HepG2 (cell line): ENCODE measurements at regions not wholly inside any gene's neighbourhood (a gene's known extent, or its start where the extent isn't known, plus 50 kb on each side); places are given as distances from the start of the nearest gene placed in this dataset.

Experiments
- AFF4 ChIP-seq: sonication (generic); formaldehyde crosslinking; IDR thresholded peaks from 2 replicates; pipeline ENCODE4 v1.4.0; 2020; ENCODE audit warnings: missing genetic modification reagents
- BCL3 ChIP-seq: sonication (generic); formaldehyde crosslinking; IDR thresholded peaks from 2 replicates; pipeline ENCODE4 v1.5.1; 2020; ENCODE audit warnings: mild to moderate bottlenecking, missing genetic modification reagents, moderate library complexity
- CERS6 ChIP-seq: sonication (generic); formaldehyde crosslinking; IDR thresholded peaks from 2 replicates; pipeline ENCODE4 v1.5.0; 2020; ENCODE audit warnings: missing genetic modification reagents
- DR1 ChIP-seq: sonication (generic); formaldehyde crosslinking; IDR thresholded peaks from 2 replicates; pipeline ENCODE4 v1.8.0; 2021; ENCODE audit warnings: mild to moderate bottlenecking, missing genetic modification reagents, inconsistent platforms
- FLYWCH1 ChIP-seq: sonication (generic); formaldehyde crosslinking; IDR thresholded peaks from 2 replicates; pipeline ENCODE4 v1.8.1; 2023; ENCODE audit warnings: mild to moderate bottlenecking, missing genetic modification reagents
- HDAC2 ChIP-seq: sonication (generic); formaldehyde crosslinking; IDR thresholded peaks from 2 replicates; pipeline ENCODE4 v1.4.0; 2020; ENCODE audit warnings: missing genetic modification reagents
- KDM1A ChIP-seq: IDR thresholded peaks from 2 replicates; pipeline ENCODE4 v1.6.1; 2016; ENCODE audit warnings: missing compliant biosample characterization
- NFE2 ChIP-seq: sonication (generic); formaldehyde crosslinking; IDR thresholded peaks from 2 replicates; pipeline ENCODE4 v1.4.0; 2020; ENCODE audit warnings: missing genetic modification reagents
- PITX1 ChIP-seq: sonication (generic); formaldehyde crosslinking; IDR thresholded peaks from 2 replicates; pipeline ENCODE4 v1.5.1; 2020; ENCODE audit warnings: mild to moderate bottlenecking, missing genetic modification reagents
- PRDM10 ChIP-seq: sonication (generic); formaldehyde crosslinking; IDR thresholded peaks from 2 replicates; pipeline ENCODE4 v1.4.0; 2020; ENCODE audit warnings: low read depth, missing genetic modification reagents
- RARG ChIP-seq: sonication (generic); formaldehyde crosslinking; IDR thresholded peaks from 2 replicates; pipeline ENCODE4 v1.4.0; 2020; ENCODE audit warnings: low read depth, mild to moderate bottlenecking, missing genetic modification reagents
- ZBTB49 ChIP-seq: sonication (generic); formaldehyde crosslinking; IDR thresholded peaks from 2 replicates; pipeline ENCODE4 v1.4.0; 2020; ENCODE audit warnings: missing genetic modification reagents, borderline replicate concordance
- ZFP82 ChIP-seq: sonication (generic); formaldehyde crosslinking; IDR thresholded peaks from 2 replicates; pipeline ENCODE4 v1.5.1; 2020; ENCODE audit warnings: mild to moderate bottlenecking, missing genetic modification reagents, borderline replicate concordance
- ZFX ChIP-seq: sonication (generic); formaldehyde crosslinking; IDR thresholded peaks from 2 replicates; pipeline ENCODE4 v1.4.0; 2020; ENCODE audit warnings: mild to moderate bottlenecking, low read depth, missing genetic modification reagents, moderate library complexity
- ZMYM2 ChIP-seq: sonication (generic); formaldehyde crosslinking; IDR thresholded peaks from 2 replicates; pipeline ENCODE4 v1.8.0; 2022; ENCODE audit warnings: mild to moderate bottlenecking, missing genetic modification reagents
- ZNF577 ChIP-seq: sonication (generic); formaldehyde crosslinking; IDR thresholded peaks from 2 replicates; pipeline ENCODE4 v1.4.0; 2020; ENCODE audit warnings: mild to moderate bottlenecking, low read depth, missing genetic modification reagents, borderline replicate concordance

- TF ChIP-seq ZNF577 (CRISPR knock-in tag) (no peak), RARG (CRISPR knock-in tag) (no peak), ZFP82 (CRISPR knock-in tag) (no peak), FLYWCH1 (CRISPR knock-in tag) (no peak), ZBTB49 (CRISPR knock-in tag) (no peak), CERS6 (no peak), DR1 (CRISPR knock-in tag) (no peak), PRDM10 (no peak), PITX1 (CRISPR knock-in tag) (no peak), HDAC2 (CRISPR knock-in tag) (peak; percentile 56; the same call in 1 of the 2 replicates), BCL3 (no peak), ZFX (CRISPR knock-in tag) (peak; percentile 74), ZMYM2 (no peak), NFE2 (CRISPR knock-in tag) (no peak), AFF4 (CRISPR knock-in tag) (no peak), KDM1A (no peak)
Observed at GRCh38 chr4:157803845-157804521, 368.8 kb downstream of the GASK1B start (continued).
